Esophagus muscularis mucosa (tissue), 4 donors: ENCODE measurements at regions not wholly inside any gene's neighbourhood (a gene's known extent, or its start where the extent isn't known, plus 50 kb on each side); places are given as distances from the start of the nearest gene placed in this dataset.

Experiments
- EP300 ChIP-seq: sonication (generic); formaldehyde crosslinking; IDR thresholded peaks from one replicate; pipeline ENCODE4 v1.6.1; 2017; ENCODE audit warnings: antibody characterized with exemption
- POLR2A ChIP-seq: fragments of 450-650 bp; IDR thresholded peaks from one replicate; pipeline ENCODE4 v1.6.1; 2017; ENCODE audit warnings: antibody characterized with exemption, moderate library complexity, mild to moderate bottlenecking, low read depth
- TF ChIP-seq, protein P1 (sequence below), 3 experiments: fragments of 200-600 bp in 2 of 3; fragments of 450-650 bp in 1 of 3; sonication (generic) in 2 of 3; IDR thresholded peaks; one replicate each; pipeline ENCODE4 v1.5.1; 2017 to 2019; ENCODE audit warnings: antibody characterized with exemption in 3 of 3, mild to moderate bottlenecking in 2 of 3, moderate library complexity in 1 of 3

DNA sequence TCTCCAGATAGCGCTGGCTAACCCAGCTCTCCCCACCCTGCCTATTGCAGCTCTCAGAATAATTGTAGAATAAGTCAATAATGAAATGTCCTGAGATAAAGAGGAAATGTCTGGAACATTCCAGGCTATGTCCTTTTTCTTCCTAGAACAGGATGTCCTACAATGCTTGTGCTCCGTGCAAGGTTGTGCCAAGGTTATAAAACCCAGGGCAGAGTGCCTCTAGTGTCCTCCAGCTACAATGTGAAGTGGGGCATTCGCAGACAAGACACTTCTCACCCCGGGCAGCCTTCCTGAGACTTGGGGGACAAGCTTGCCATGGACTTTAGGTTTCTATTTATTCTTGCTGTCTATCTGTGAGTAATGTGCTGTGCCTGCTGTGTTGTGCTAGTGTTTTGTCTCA is 900.6 kb downstream of the TUSC7 start:
- TF ChIP-seq POLR2A (no peak), EP300 (no peak)
- TF ChIP-seq, protein P1, sequence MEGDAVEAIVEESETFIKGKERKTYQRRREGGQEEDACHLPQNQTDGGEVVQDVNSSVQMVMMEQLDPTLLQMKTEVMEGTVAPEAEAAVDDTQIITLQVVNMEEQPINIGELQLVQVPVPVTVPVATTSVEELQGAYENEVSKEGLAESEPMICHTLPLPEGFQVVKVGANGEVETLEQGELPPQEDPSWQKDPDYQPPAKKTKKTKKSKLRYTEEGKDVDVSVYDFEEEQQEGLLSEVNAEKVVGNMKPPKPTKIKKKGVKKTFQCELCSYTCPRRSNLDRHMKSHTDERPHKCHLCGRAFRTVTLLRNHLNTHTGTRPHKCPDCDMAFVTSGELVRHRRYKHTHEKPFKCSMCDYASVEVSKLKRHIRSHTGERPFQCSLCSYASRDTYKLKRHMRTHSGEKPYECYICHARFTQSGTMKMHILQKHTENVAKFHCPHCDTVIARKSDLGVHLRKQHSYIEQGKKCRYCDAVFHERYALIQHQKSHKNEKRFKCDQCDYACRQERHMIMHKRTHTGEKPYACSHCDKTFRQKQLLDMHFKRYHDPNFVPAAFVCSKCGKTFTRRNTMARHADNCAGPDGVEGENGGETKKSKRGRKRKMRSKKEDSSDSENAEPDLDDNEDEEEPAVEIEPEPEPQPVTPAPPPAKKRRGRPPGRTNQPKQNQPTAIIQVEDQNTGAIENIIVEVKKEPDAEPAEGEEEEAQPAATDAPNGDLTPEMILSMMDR (IDR thresholded peaks at IDR 0.05): no peak
